HL-60 (cell line): ENCODE measurements at regions not wholly inside any gene's neighbourhood (a gene's known extent, or its start where the extent isn't known, plus 50 kb on each side); places are given as distances from the start of the nearest gene placed in this dataset.

ENCODE experiments used
- POLR2AphosphoS5 ChIP-seq: IDR thresholded peaks from 2 replicates; pipeline ENCODE4 v1.6.1; 2012; ENCODE audit warnings: low read depth
- REST ChIP-seq: IDR thresholded peaks from 2 replicates; pipeline ENCODE4 v1.6.1; 2012; ENCODE audit warnings: low read depth; ENCODE audit not compliant: insufficient replicate concordance
- TF ChIP-seq, protein P1 (sequence below): IDR thresholded peaks from one replicate; pipeline ENCODE4 v1.5.1; 2011; ENCODE audit warnings: low read length, control low read depth, inconsistent platforms; ENCODE audit not compliant: insufficient read depth

DNA sequence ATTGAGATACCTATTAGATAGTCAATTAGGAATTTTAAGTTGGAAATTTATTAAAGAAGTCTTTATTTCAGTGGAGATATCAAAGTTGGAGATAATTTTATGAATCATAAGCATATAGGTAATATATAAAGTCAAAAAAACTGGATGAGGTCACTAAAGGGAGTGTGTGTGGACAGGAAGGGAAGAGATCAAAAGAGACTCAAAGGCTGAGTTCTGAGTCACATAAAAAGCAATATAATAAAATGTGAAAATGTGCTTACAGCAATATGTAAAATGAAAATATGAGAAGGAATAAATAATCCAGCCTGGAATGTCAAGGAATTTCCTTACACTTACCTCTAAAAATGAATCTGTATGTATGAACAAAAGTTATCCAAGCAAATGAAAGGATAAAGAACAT lies 583.3 kb upstream of the SORCS1 start:
- TF ChIP-seq POLR2AphosphoS5 (no peak), REST (no peak)
- TF ChIP-seq, protein P1, sequence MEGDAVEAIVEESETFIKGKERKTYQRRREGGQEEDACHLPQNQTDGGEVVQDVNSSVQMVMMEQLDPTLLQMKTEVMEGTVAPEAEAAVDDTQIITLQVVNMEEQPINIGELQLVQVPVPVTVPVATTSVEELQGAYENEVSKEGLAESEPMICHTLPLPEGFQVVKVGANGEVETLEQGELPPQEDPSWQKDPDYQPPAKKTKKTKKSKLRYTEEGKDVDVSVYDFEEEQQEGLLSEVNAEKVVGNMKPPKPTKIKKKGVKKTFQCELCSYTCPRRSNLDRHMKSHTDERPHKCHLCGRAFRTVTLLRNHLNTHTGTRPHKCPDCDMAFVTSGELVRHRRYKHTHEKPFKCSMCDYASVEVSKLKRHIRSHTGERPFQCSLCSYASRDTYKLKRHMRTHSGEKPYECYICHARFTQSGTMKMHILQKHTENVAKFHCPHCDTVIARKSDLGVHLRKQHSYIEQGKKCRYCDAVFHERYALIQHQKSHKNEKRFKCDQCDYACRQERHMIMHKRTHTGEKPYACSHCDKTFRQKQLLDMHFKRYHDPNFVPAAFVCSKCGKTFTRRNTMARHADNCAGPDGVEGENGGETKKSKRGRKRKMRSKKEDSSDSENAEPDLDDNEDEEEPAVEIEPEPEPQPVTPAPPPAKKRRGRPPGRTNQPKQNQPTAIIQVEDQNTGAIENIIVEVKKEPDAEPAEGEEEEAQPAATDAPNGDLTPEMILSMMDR: no peak
